Fibroblast of lung (primary cell): ENCODE measurements at regions not wholly inside any gene's neighbourhood (a gene's known extent, or its start where the extent isn't known, plus 50 kb on each side); places are given as distances from the start of the nearest gene placed in this dataset.

Experiments used
- EZH2 ChIP-seq: IDR thresholded peaks from 2 replicates; pipeline ENCODE4 v1.5.1; 2012; ENCODE audit warnings: low read length, control low read depth, mild to moderate bottlenecking; ENCODE audit errors: missing control alignments
- TF ChIP-seq, protein P1 (sequence below), 2 donors: IDR thresholded peaks in 1 of 2; conservative IDR thresholded peaks in 1 of 2; 1 replicate in 1 of 2; 2 replicates in 1 of 2; pipeline ENCODE4 v1.5.1; 2011 to 2012; ENCODE audit warnings: low read length in 2 of 2, control low read depth in 1 of 2, inconsistent platforms in 1 of 2, low read depth in 1 of 2, mild to moderate bottlenecking in 1 of 2

DNA sequence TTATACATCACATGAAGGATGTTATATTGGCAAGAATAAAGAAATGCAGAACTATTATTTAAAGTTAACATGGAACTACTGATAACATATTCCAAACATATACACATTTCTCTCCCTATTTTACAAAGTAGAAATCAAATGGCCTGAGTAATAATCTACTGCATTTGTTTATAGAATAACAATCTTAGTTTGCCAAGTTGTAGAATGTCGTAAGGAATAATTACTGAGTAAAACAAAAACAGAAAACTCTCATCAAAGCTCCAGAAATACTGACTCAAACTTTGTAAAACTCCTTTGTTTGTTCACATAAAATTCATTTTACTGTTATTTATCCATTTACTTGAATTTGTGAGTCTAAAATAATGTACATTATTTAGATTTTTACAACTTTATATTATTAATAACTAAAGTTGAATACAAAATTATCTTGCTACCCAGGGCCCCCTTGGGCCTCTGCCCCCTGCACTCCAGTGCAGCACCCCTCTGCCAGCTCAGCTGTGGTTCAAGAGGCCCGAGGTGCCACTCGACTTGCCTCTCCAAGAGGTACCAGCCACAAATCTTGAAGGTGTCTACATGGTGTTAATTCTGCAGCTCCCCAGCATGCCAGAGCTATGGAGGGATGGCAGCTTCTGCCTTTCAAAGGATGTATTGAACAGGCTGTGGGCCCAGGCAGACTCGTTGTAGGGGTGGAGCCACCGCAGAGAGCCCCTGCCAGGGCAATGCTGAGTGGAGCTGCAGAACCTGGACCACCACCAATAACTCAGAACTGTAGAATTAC is 2819.7 kb downstream of the PCDH9 start:
- TF ChIP-seq, protein P1, sequence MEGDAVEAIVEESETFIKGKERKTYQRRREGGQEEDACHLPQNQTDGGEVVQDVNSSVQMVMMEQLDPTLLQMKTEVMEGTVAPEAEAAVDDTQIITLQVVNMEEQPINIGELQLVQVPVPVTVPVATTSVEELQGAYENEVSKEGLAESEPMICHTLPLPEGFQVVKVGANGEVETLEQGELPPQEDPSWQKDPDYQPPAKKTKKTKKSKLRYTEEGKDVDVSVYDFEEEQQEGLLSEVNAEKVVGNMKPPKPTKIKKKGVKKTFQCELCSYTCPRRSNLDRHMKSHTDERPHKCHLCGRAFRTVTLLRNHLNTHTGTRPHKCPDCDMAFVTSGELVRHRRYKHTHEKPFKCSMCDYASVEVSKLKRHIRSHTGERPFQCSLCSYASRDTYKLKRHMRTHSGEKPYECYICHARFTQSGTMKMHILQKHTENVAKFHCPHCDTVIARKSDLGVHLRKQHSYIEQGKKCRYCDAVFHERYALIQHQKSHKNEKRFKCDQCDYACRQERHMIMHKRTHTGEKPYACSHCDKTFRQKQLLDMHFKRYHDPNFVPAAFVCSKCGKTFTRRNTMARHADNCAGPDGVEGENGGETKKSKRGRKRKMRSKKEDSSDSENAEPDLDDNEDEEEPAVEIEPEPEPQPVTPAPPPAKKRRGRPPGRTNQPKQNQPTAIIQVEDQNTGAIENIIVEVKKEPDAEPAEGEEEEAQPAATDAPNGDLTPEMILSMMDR (conservative IDR thresholded peaks at IDR 0.05 in 1 of 2, IDR thresholded peaks at IDR 0.05 in 1 of 2; ENCODE audit: low read depth in 1 of 2, low read length in 2 of 2) = no peak
- no peak for TF ChIP-seq EZH2
